Astrocyte (in vitro differentiated cells and primary cell): ENCODE measurements at regions not wholly inside any gene's neighbourhood (a gene's known extent, or its start where the extent isn't known, plus 50 kb on each side); places are given as distances from the start of the nearest gene placed in this dataset.

Experiments used
- DNase-seq: peaks from one replicate; pipeline ENCODE4 v3.0.0-alpha.2; 2010; ENCODE audit warnings: low read depth
- FAIRE-seq: peaks from 2 replicates; lab custom pipeline; 2011; peaks lifted over from hg19 to GRCh38; lab: Jason Lieb, UNC
- H2AFZ ChIP-seq: 2 replicates; pipeline ENCODE4 v1.6.0; 2012; ENCODE audit warnings: low read depth, low read length, inconsistent platforms
- H3K27ac ChIP-seq: 2 replicates; pipeline ENCODE4 v1.5.1; 2011; ENCODE audit warnings: low read depth, low read length, inconsistent platforms
- H3K27me3 ChIP-seq: 2 replicates; pipeline ENCODE4 v1.6.0; 2011; ENCODE audit warnings: low read length, inconsistent platforms; ENCODE audit not compliant: insufficient read depth
- H3K36me3 ChIP-seq: 2 replicates; pipeline ENCODE4 v1.5.1; 2011; ENCODE audit warnings: low read length, inconsistent platforms; ENCODE audit not compliant: insufficient read depth
- H3K4me1 ChIP-seq: 2 replicates; pipeline ENCODE4 v1.5.1; 2011; ENCODE audit warnings: low read length, inconsistent platforms; ENCODE audit not compliant: insufficient read depth
- H3K4me2 ChIP-seq: 2 replicates; pipeline ENCODE4 v1.6.0; 2012; ENCODE audit warnings: low read length, inconsistent platforms
- H3K4me3 ChIP-seq: 2 replicates; pipeline ENCODE4 v1.5.1; 2011; ENCODE audit warnings: low read depth, mild to moderate bottlenecking, low read length, inconsistent platforms; ENCODE audit not compliant: insufficient read depth
- H3K79me2 ChIP-seq: 2 replicates; pipeline ENCODE4 v1.6.0; 2012; ENCODE audit warnings: mild to moderate bottlenecking, low read length, inconsistent platforms; ENCODE audit not compliant: insufficient read depth
- H3K9ac ChIP-seq: 2 replicates; pipeline ENCODE4 v1.6.0; 2012; ENCODE audit warnings: mild to moderate bottlenecking, low read length, inconsistent platforms
- H3K9me3 ChIP-seq: 2 replicates; pipeline ENCODE4 v1.5.1; 2012; ENCODE audit warnings: low read depth, mild to moderate bottlenecking, low read length, inconsistent platforms; ENCODE audit not compliant: insufficient read depth
- H4K20me1 ChIP-seq: 2 replicates; pipeline ENCODE4 v1.6.0; 2012; ENCODE audit warnings: low read length, inconsistent platforms; ENCODE audit not compliant: insufficient read depth
- H3K27ac Mint-ChIP-seq: one replicate; pipeline ENCODE4 v1.8.0; 2021; ENCODE audit warnings: mild to moderate bottlenecking, mixed read lengths; ENCODE audit not compliant: unreplicated experiment
- H3K27me3 Mint-ChIP-seq: one replicate; pipeline ENCODE4 v1.8.0; 2021; ENCODE audit warnings: low read depth, mixed read lengths; ENCODE audit not compliant: unreplicated experiment
- H3K36me3 Mint-ChIP-seq: one replicate; pipeline ENCODE4 v1.8.0; 2021; ENCODE audit warnings: low read depth, mixed read lengths; ENCODE audit not compliant: unreplicated experiment
- H3K4me1 Mint-ChIP-seq: one replicate; pipeline ENCODE4 v1.8.0; 2021; ENCODE audit warnings: low read depth, mixed read lengths; ENCODE audit not compliant: unreplicated experiment
- H3K4me3 Mint-ChIP-seq: one replicate; pipeline ENCODE4 v1.8.0; 2021; ENCODE audit warnings: mild to moderate bottlenecking, moderate library complexity, mixed read lengths; ENCODE audit not compliant: unreplicated experiment
- H3K9me3 Mint-ChIP-seq: one replicate; pipeline ENCODE4 v1.8.0; 2021; ENCODE audit warnings: mild to moderate bottlenecking, mixed read lengths; ENCODE audit not compliant: unreplicated experiment
- EZH2 ChIP-seq: IDR thresholded peaks from 2 replicates; pipeline ENCODE4 v1.6.1; 2012; ENCODE audit warnings: mild to moderate bottlenecking, low read length, inconsistent platforms; ENCODE audit not compliant: insufficient read depth
- TF ChIP-seq, protein P1 (sequence below): IDR thresholded peaks from 2 replicates; pipeline ENCODE4 v1.5.1; 2011; ENCODE audit warnings: low read depth, mild to moderate bottlenecking, inconsistent platforms, low read length, moderate library complexity; ENCODE audit not compliant: insufficient read depth

DNA sequence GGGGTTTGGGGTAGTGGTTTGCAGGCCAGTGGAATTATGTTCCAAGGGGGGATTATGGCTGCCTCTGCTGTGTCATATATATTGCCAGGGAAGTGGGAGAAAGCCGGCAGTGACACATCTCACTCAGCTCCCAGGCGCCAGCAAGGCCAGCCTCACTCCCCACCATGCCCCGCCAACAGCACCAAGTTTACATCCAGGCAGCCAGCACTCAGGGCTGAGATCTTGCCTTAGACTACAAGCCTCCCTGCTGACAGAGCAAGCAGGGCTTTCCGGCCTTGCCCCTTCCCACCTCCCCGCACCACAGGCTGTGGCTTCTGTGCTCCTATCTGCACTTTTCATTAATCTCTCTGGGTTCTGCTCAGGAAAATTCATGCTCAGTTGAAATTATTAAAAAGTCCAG is 385.1 kb downstream of the MZT1 start:
- no peak overlapping the region for H3K4me2 ChIP-seq
- no peaks in the 10 kb centered on the region for H3K4me1 ChIP-seq
- no peak for FAIRE-seq
- no peaks in the 10 kb centered on the region for H3K27me3 ChIP-seq
- peaks cover 2% of the 10 kb centered on the region for H3K9me3 Mint-ChIP-seq
- no peaks in the 10 kb centered on the region for H3K4me1 Mint-ChIP-seq
- H3K9ac ChIP-seq, result no peak overlapping the region
- H3K36me3 ChIP-seq, result no peaks in the 10 kb centered on the region
- H3K27ac ChIP-seq, result no peak overlapping the region
- H3K27me3 Mint-ChIP-seq, result no peaks in the 10 kb centered on the region
- no peak overlapping the region for H3K27ac Mint-ChIP-seq
- no peak overlapping the region for H3K4me3 ChIP-seq
- H3K36me3 Mint-ChIP-seq, result no peaks in the 10 kb centered on the region
- TF ChIP-seq, protein P1, sequence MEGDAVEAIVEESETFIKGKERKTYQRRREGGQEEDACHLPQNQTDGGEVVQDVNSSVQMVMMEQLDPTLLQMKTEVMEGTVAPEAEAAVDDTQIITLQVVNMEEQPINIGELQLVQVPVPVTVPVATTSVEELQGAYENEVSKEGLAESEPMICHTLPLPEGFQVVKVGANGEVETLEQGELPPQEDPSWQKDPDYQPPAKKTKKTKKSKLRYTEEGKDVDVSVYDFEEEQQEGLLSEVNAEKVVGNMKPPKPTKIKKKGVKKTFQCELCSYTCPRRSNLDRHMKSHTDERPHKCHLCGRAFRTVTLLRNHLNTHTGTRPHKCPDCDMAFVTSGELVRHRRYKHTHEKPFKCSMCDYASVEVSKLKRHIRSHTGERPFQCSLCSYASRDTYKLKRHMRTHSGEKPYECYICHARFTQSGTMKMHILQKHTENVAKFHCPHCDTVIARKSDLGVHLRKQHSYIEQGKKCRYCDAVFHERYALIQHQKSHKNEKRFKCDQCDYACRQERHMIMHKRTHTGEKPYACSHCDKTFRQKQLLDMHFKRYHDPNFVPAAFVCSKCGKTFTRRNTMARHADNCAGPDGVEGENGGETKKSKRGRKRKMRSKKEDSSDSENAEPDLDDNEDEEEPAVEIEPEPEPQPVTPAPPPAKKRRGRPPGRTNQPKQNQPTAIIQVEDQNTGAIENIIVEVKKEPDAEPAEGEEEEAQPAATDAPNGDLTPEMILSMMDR, result no peak
- no peak for TF ChIP-seq EZH2
- no peaks in the 10 kb centered on the region for H4K20me1 ChIP-seq
- no peak overlapping the region for H2AFZ ChIP-seq
- no peak for DNase-seq
- H3K4me3 Mint-ChIP-seq, result no peak overlapping the region
- H3K9me3 ChIP-seq, result no peaks in the 10 kb centered on the region
- no peaks in the 10 kb centered on the region for H3K79me2 ChIP-seq

GRCh38 chr13:72341904-72342303 is 385.5 kb downstream of the MZT1 start:
- H3K9ac ChIP-seq, result no peak overlapping the region
- no peaks in the 10 kb centered on the region for H4K20me1 ChIP-seq
- H3K4me3 ChIP-seq, result no peak overlapping the region
- H3K4me3 Mint-ChIP-seq, result no peak overlapping the region
- TF ChIP-seq, protein P1, result no peak
- no peak for TF ChIP-seq EZH2
- H3K36me3 ChIP-seq, result no peaks in the 10 kb centered on the region
- H3K9me3 Mint-ChIP-seq, result peaks cover 2% of the 10 kb centered on the region
- no peak overlapping the region for H2AFZ ChIP-seq
- no peak overlapping the region for H3K4me2 ChIP-seq
- no peaks in the 10 kb centered on the region for H3K4me1 ChIP-seq
- H3K27me3 ChIP-seq, result no peaks in the 10 kb centered on the region
- FAIRE-seq (no peak), DNase-seq (no peak)
- no peaks in the 10 kb centered on the region for H3K9me3 ChIP-seq
- no peaks in the 10 kb centered on the region for H3K4me1 Mint-ChIP-seq
- H3K79me2 ChIP-seq, result no peaks in the 10 kb centered on the region
- H3K27ac ChIP-seq, result no peak overlapping the region
- no peaks in the 10 kb centered on the region for H3K36me3 Mint-ChIP-seq
- no peak overlapping the region for H3K27ac Mint-ChIP-seq
- H3K27me3 Mint-ChIP-seq, result no peaks in the 10 kb centered on the region

DNA sequence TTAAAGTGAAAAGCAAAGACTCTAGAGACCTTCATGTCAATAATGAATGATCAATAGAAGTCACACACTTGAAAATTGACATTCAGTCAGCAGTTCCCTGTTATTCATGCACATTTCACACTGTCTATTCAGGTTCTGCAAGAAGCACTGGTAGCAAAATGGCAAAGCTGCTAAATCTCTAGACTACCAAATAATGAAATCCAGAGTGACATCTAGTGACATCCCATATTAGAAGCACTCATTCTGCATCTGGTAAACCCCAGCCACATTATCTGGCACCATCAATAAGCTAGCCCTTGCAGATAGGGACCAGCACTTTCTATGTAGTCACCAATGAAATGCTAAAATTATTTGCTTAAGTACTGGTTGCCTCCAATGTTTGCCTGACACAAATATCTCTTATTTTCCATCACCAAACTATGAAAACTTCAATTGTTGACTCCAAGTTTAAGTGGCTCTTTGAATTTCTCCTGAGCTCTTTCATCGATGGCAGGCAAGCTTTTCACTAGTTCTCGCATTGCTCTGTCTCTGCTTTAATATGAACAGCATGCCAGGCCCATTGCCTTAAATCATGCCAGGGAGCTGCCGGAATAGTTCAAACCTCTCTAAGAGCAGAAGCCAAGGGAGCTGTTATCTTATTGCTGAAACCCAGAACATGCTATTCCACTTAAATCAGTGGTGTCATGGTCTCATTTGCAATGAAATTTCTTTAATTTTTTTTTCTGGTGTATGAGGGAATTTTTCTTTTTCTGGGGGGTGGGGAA is 409.9 kb downstream of the MZT1 start:
- Histone ChIP-seq H3K9me3 (no peaks in the 10 kb centered on the region), H3K27me3 (no peaks in the 10 kb centered on the region), H3K9ac (no peak overlapping the region), H3K4me2 (no peak overlapping the region), H3K4me3 (no peak overlapping the region), H4K20me1 (no peaks in the 10 kb centered on the region), H3K27ac (no peak overlapping the region), H3K79me2 (no peaks in the 10 kb centered on the region), H3K36me3 (no peaks in the 10 kb centered on the region), H3K4me1 (no peaks in the 10 kb centered on the region), H2AFZ (no peak overlapping the region)
- DNase-seq (no peak), FAIRE-seq (no peak)
- TF ChIP-seq EZH2, result no peak
- TF ChIP-seq, protein P1, result no peak
- Mint-ChIP-seq H3K27me3 (no peaks in the 10 kb centered on the region), H3K4me1 (no peaks in the 10 kb centered on the region), H3K27ac (no peak overlapping the region), H3K4me3 (no peak overlapping the region), H3K36me3 (no peaks in the 10 kb centered on the region), H3K9me3 (no peaks in the 10 kb centered on the region)
